ENCODE measurements at regions not wholly inside any gene's neighbourhood (a gene's known extent, or its start where the extent isn't known, plus 50 kb on each side); places are given as distances from the start of the nearest gene placed in this dataset.

DNA sequence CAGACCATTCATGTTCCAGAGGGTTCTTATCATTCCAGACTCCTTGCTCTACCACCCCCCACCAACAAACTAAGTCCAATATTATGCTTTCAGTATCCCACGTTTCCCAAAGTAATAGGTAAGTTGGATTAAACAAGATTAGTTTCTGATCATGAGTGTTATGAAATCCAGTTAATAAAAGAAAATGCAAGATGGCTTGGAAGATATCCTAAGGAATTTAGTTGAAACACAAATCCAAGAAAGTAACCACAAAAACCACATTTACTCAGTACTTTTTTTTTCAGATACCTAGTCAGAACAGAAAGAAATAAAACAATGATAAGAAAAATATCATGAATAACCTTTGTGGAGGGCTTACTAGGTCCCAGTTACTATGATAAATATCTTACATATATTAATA is 119.4 kb upstream of the MIR17HG start:
- TF ChIP-seq, protein P1, sequence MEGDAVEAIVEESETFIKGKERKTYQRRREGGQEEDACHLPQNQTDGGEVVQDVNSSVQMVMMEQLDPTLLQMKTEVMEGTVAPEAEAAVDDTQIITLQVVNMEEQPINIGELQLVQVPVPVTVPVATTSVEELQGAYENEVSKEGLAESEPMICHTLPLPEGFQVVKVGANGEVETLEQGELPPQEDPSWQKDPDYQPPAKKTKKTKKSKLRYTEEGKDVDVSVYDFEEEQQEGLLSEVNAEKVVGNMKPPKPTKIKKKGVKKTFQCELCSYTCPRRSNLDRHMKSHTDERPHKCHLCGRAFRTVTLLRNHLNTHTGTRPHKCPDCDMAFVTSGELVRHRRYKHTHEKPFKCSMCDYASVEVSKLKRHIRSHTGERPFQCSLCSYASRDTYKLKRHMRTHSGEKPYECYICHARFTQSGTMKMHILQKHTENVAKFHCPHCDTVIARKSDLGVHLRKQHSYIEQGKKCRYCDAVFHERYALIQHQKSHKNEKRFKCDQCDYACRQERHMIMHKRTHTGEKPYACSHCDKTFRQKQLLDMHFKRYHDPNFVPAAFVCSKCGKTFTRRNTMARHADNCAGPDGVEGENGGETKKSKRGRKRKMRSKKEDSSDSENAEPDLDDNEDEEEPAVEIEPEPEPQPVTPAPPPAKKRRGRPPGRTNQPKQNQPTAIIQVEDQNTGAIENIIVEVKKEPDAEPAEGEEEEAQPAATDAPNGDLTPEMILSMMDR (conservative IDR thresholded peaks at IDR 0.05; ENCODE audit: low read depth, low read length) = no peak
- no peak for TF ChIP-seq CEBPB (IDR thresholded peaks at IDR 0.05; ENCODE audit: low read depth, low read length)
- TF ChIP-seq POLR2A (IDR thresholded peaks at IDR 0.05; ENCODE audit: low read depth, low read length) = no peak
- TF ChIP-seq, protein P2, sequence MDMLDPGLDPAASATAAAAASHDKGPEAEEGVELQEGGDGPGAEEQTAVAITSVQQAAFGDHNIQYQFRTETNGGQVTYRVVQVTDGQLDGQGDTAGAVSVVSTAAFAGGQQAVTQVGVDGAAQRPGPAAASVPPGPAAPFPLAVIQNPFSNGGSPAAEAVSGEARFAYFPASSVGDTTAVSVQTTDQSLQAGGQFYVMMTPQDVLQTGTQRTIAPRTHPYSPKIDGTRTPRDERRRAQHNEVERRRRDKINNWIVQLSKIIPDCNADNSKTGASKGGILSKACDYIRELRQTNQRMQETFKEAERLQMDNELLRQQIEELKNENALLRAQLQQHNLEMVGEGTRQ (IDR thresholded peaks at IDR 0.05; ENCODE audit: low read depth, low read length) = no peak
- no peak for TF ChIP-seq MAFK (IDR thresholded peaks at IDR 0.05; ENCODE audit: low read depth, low read length)
- TF ChIP-seq RAD21 (IDR thresholded peaks at IDR 0.05; ENCODE audit: low read length) = no peak

All from IMR-90 (cell line).